Neutrophil (primary cell): ENCODE measurements at regions not wholly inside any gene's neighbourhood (a gene's known extent, or its start where the extent isn't known, plus 50 kb on each side); places are given as distances from the start of the nearest gene placed in this dataset.
"Not testable (repeated sequence)": the region's sequence is repeated elsewhere in the genome, so short reads cannot be mapped to it uniquely, and the experiment has no call there.

ENCODE experiments used
- H3K27ac ChIP-seq: fragments of 200-600 bp; sonication (generic); 2 replicates; pipeline ENCODE4 v1.5.1; 2016; ENCODE audit warnings: mild to moderate bottlenecking, moderate library complexity
- H3K27me3 ChIP-seq: fragments of 200-600 bp; sonication (generic); 2 replicates; pipeline ENCODE4 v1.6.0; 2016; ENCODE audit warnings: mild to moderate bottlenecking
- H3K36me3 ChIP-seq: fragments of 200-600 bp; sonication (generic); 2 replicates; pipeline ENCODE4 v1.5.1; 2017
- H3K4me1 ChIP-seq, 2 experiments: fragments of 200-600 bp in 1 of 2; sonication (generic) in 1 of 2; 1 replicate in 1 of 2; 2 replicates in 1 of 2; pipeline versions ENCODE4 v1.5.1 to v1.6.1; 2013 to 2016; ENCODE audit warnings: low read depth in 1 of 2, low read length in 1 of 2, mild to moderate bottlenecking in 1 of 2, moderate library complexity in 1 of 2; ENCODE audit not compliant: control insufficient read depth in 1 of 2, insufficient read depth in 1 of 2
- H3K4me3 ChIP-seq, 2 experiments: fragments of 200-600 bp in 1 of 2; sonication (generic) in 1 of 2; 1 replicate in 1 of 2; 2 replicates in 1 of 2; pipeline ENCODE4 v1.5.1; 2013 to 2016; ENCODE audit warnings: low read depth in 1 of 2, low read length in 1 of 2, mild to moderate bottlenecking in 1 of 2, moderate library complexity in 1 of 2
- H3K9me3 ChIP-seq: fragments of 200-600 bp; sonication (generic); 2 replicates; pipeline ENCODE4 v1.5.1; 2016
- CTCF ChIP-seq: fragments of 200-600 bp; sonication (generic); IDR thresholded peaks from 2 replicates; pipeline ENCODE4 v1.5.1; 2016; ENCODE audit warnings: antibody characterized with exemption

DNA sequence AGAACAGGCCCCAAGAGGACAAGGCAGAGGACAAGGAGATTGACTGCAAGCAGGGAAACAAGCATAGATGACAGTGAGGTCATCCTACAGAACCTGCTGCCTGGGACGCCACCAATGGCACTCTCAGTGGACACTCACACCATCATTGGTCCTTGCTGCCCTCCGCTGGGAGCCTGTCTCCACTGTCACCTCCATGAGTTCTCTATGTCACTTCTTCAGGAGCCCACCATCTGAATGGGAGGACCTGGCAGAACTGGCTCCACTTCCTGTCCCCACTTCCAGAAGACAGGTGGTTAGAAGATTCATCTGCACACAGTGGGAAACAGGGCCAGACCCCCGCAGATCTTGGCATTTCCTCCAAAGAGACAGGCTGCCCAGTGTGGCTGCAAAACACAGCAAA is 188.9 kb downstream of the HSD17B3 start:
- Histone ChIP-seq H3K36me3 (no peaks in the 10 kb centered on the region), H3K4me3 (no peak overlapping the region), H3K27ac (no peak overlapping the region), H3K4me1 (no peaks in the 10 kb centered on the region), H3K27me3 (no peaks in the 10 kb centered on the region), H3K9me3 (no peaks in the 10 kb centered on the region)
- TF ChIP-seq CTCF, result no peak

- Histone ChIP-seq H3K27ac (no peak overlapping the region), H3K9me3 (no peaks in the 10 kb centered on the region), H3K36me3 (no peaks in the 10 kb centered on the region), H3K27me3 (no peaks in the 10 kb centered on the region), H3K4me3 (no peak overlapping the region), H3K4me1 (no peaks in the 10 kb centered on the region)
- no peak for TF ChIP-seq CTCF
Observed at GRCh38 chr9:96109680-96110351, 192.2 kb downstream of the HSD17B3 start.

- Histone ChIP-seq H3K27ac (no peak overlapping the region), H3K9me3 (no peaks in the 10 kb centered on the region), H3K36me3 (no peaks in the 10 kb centered on the region), H3K27me3 (no peaks in the 10 kb centered on the region), H3K4me1 (no peaks in the 10 kb centered on the region), H3K4me3 (no peak overlapping the region)
- no peak for TF ChIP-seq CTCF
Observed at GRCh38 chr9:96108691-96109380, 193.1 kb downstream of the HSD17B3 start.

DNA sequence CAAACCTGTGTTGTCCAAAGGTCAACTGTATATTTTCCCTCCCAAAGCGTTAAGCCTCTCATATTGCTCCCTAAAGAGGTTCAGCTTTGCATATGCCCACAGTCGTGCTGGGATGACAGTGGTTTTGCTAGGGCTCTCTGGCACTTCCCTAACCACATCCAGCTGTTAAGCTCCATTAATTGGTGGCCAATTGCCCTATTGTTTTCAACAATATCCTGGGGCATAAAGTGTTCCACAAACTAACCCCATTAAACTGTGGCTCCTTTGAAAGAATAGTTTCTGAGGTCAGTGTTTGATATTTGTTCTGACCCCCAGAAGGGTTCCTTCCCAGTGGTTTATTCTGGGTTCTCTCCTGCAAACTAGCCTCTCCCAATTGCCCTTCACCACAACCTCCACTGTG is 194.5 kb downstream of the HSD17B3 start:
- Histone ChIP-seq H3K27ac (no peak overlapping the region), H3K36me3 (no peaks in the 10 kb centered on the region), H3K4me1 (no peaks in the 10 kb centered on the region), H3K4me3 (no peak overlapping the region), H3K27me3 (no peaks in the 10 kb centered on the region), H3K9me3 (no peaks in the 10 kb centered on the region)
- TF ChIP-seq CTCF, result no peak

GRCh38 chr9:96100385-96101300 is 201.3 kb downstream of the HSD17B3 start:
- H3K9me3 ChIP-seq, result no peaks in the 10 kb centered on the region
- H3K4me3 ChIP-seq, result no peak overlapping the region
- H3K27ac ChIP-seq, result no peak overlapping the region
- H3K36me3 ChIP-seq, result no peaks in the 10 kb centered on the region
- H3K4me1 ChIP-seq, result no peaks in the 10 kb centered on the region
- TF ChIP-seq CTCF, result no peak
- no peaks in the 10 kb centered on the region for H3K27me3 ChIP-seq

- H3K4me1 ChIP-seq, H3K9me3 ChIP-seq, H3K4me3 ChIP-seq, H3K27ac ChIP-seq, H3K36me3 ChIP-seq: not testable (repeated sequence)
- peaks cover 16% of the 10 kb centered on the region for H3K27me3 ChIP-seq
Observed at GRCh38 chr9:96090630-96091029, 211.3 kb downstream of the HSD17B3 start.
